T-helper 2 cell (primary cell): ENCODE measurements at regions not wholly inside any gene's neighbourhood (a gene's known extent, or its start where the extent isn't known, plus 50 kb on each side); places are given as distances from the start of the nearest gene placed in this dataset.

Experiments
- DNase-seq, 5 experiments: peaks; one replicate each; pipeline versions ENCODE4 v3.0.0 to v3.0.0-alpha.2; 2012 to 2022

- no peak for DNase-seq
These were observed 200.2 kb upstream of the ARHGAP20 start for GRCh38 chr11:110912437-110912836.

- DNase-seq: no peak
These were observed 198.1 kb upstream of the ARHGAP20 start for GRCh38 chr11:110910384-110910783.

- DNase-seq: no peak
These were observed 197.1 kb upstream of the ARHGAP20 start for GRCh38 chr11:110909336-110909735.

GRCh38 chr11:110908401-110909105, 196.3 kb upstream of the ARHGAP20 start:
- peak in 1 of 5 experiments; percentile 53 for DNase-seq

GRCh38 chr11:110907629-110908028, 195.4 kb upstream of the ARHGAP20 start:
- DNase-seq: peak in 1 of 5 experiments; percentile 85

GRCh38 chr11:110903830-110904229, 191.6 kb upstream of the ARHGAP20 start:
- no peak for DNase-seq

- no peak for DNase-seq
These were observed 191.1 kb upstream of the ARHGAP20 start for GRCh38 chr11:110903378-110903777.

- DNase-seq: no peak
These were observed 189.2 kb upstream of the ARHGAP20 start for GRCh38 chr11:110901441-110901840.

- no peak for DNase-seq
These were observed 188.2 kb upstream of the ARHGAP20 start for GRCh38 chr11:110900426-110900825.

- no peak for DNase-seq
These were observed 184.8 kb upstream of the ARHGAP20 start for GRCh38 chr11:110897035-110897434.

- no peak for DNase-seq
These were observed 184.1 kb upstream of the ARHGAP20 start for GRCh38 chr11:110896358-110896757.

GRCh38 chr11:110894224-110894623, 182.0 kb upstream of the ARHGAP20 start:
- DNase-seq: no peak

- DNase-seq: no peak
These were observed 180.6 kb upstream of the ARHGAP20 start for GRCh38 chr11:110892741-110893285.

GRCh38 chr11:110891411-110891810, 179.2 kb upstream of the ARHGAP20 start:
- DNase-seq: no peak

- no peak for DNase-seq
These were observed 178.8 kb upstream of the ARHGAP20 start for GRCh38 chr11:110890995-110891394.

GRCh38 chr11:110886288-110886970, 174.2 kb upstream of the ARHGAP20 start:
- DNase-seq: peak in 1 of 5 experiments; percentile 27

- no peak for DNase-seq
These were observed 171.0 kb upstream of the ARHGAP20 start for GRCh38 chr11:110883256-110883655.

GRCh38 chr11:110878513-110878912, 166.3 kb upstream of the ARHGAP20 start:
- no peak for DNase-seq

- DNase-seq: no peak
These were observed 162.3 kb upstream of the ARHGAP20 start for GRCh38 chr11:110874437-110875030.

GRCh38 chr11:110873975-110874374, 161.7 kb upstream of the ARHGAP20 start:
- DNase-seq: no peak

- no peak for DNase-seq
These were observed 158.7 kb upstream of the ARHGAP20 start for GRCh38 chr11:110870816-110871522.

- no peak for DNase-seq
These were observed 155.7 kb upstream of the ARHGAP20 start for GRCh38 chr11:110867951-110868350.

GRCh38 chr11:110866081-110866480, 153.8 kb upstream of the ARHGAP20 start:
- no peak for DNase-seq
